D721Med (cell line): ENCODE measurements at regions not wholly inside any gene's neighbourhood (a gene's known extent, or its start where the extent isn't known, plus 50 kb on each side); places are given as distances from the start of the nearest gene placed in this dataset.

Experiments used
- DNase-seq: peaks from one replicate; pipeline ENCODE4 v3.0.0; 2011; ENCODE audit warnings: low spot score; ENCODE audit not compliant: insufficient read length
- FAIRE-seq: peaks from 2 replicates; lab custom pipeline; 2011; peaks lifted over from hg19 to GRCh38; lab: Jason Lieb, UNC
- TF ChIP-seq, protein P1 (sequence below): IDR thresholded peaks from 2 replicates; pipeline ENCODE4 v1.5.1; 2012; ENCODE audit warnings: mild to moderate bottlenecking, control low read depth; ENCODE audit not compliant: insufficient read depth; ENCODE audit errors: missing control alignments

DNA sequence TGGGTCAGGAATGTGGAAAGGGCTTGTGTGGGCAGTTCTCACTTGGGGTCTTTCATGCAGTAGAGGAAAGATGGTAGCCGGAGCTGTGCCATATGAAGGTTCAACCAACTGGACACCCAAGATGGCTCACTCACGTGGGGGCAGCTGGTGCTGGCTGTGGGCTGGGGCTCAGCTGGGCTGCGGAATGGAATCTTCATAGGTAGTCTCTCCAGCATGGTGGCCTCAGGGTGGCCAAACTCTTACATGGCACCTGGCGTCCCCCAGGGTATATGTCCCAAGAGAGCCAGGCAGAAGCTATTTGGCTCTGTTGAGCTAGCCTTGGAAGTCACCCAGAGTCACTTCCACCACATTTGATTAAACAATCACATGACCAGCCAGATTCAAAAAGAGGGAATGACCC lies 163.1 kb upstream of the KLHL29 start:
- FAIRE-seq (no peak), DNase-seq (no peak)
- TF ChIP-seq, protein P1, sequence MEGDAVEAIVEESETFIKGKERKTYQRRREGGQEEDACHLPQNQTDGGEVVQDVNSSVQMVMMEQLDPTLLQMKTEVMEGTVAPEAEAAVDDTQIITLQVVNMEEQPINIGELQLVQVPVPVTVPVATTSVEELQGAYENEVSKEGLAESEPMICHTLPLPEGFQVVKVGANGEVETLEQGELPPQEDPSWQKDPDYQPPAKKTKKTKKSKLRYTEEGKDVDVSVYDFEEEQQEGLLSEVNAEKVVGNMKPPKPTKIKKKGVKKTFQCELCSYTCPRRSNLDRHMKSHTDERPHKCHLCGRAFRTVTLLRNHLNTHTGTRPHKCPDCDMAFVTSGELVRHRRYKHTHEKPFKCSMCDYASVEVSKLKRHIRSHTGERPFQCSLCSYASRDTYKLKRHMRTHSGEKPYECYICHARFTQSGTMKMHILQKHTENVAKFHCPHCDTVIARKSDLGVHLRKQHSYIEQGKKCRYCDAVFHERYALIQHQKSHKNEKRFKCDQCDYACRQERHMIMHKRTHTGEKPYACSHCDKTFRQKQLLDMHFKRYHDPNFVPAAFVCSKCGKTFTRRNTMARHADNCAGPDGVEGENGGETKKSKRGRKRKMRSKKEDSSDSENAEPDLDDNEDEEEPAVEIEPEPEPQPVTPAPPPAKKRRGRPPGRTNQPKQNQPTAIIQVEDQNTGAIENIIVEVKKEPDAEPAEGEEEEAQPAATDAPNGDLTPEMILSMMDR = no peak

DNA sequence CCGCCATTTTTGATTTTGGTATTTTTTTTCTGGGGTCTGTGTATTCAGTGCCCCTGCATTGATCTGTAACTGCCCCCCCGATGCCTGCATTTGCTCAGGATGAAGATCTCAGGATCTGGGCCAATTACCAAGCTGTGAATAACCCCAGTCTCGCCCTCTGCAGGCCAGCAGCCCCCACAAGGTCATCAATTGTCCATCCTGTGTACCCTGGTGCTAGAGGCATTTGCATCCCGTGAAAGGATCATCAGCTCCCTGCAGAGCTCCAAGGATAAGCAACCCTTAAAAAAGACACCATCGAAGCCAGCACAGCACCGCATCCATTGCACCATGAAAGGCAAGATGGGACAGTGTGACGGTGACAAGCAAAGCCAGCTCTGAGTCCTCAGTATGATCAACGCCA lies 154.1 kb upstream of the KLHL29 start:
- TF ChIP-seq, protein P1 = no peak
- FAIRE-seq = no peak
- DNase-seq = no peak

DNA sequence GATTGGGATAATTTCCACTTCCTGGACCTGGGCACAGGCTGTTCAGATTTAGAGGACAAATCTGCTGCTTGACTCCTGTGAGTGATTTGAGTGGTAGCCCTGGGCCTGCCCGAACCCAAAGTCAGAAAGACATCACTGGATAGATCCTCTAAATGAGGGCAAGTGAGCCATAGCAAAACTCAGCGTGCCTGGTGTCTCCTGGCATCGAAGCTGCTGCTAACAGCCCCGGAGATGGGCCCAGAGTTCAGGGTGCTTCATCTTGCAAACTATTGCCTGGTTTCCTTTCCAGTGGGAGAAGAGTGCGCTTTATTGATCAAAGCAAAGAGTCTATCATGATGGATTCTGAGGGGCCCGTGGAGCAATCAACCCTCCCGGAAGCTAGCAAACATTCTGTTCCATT lies 153.1 kb upstream of the KLHL29 start:
- no peak for DNase-seq
- FAIRE-seq = no peak
- TF ChIP-seq, protein P1 = no peak

DNA sequence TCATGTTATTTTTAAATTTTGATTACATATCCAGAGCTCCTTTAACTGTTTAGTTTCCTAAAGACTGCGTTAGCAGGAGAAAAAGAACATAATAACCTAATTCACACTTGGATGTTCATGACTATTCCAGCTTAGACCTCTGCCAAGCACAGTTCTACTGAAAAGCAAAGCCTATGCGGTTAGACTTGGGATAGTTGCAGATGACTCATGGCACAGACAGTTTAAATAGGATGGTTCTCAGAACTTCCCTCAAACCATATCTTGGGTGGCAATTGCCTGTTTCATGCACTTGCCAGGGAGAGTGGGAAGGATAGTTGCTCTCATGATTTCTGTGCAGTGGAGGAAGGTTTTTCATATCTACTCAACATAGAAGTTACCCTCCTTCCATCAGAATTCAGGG lies 149.7 kb upstream of the KLHL29 start:
- TF ChIP-seq, protein P1 = no peak
- FAIRE-seq (no peak), DNase-seq (no peak)

DNA sequence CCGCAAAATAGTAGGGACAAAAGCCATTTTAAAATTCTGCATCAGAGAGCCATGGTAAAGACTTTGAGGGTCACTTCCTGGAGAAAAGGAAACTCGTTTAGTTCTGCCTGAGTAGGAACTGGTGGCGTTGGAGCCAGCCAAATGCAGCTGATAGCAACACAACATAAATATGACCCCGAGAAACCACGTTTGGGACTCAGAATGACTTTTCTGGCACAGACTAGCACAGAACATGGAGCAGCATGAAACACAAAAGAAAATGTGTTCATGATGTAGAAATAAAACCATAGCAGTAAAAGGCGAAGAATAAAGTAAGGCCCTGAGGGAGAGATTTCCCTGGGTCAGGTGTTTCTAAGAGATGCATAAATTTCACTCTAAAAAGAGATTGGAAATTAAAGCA lies 149.2 kb upstream of the KLHL29 start:
- no peak for DNase-seq
- no peak for FAIRE-seq
- TF ChIP-seq, protein P1 = no peak

DNA sequence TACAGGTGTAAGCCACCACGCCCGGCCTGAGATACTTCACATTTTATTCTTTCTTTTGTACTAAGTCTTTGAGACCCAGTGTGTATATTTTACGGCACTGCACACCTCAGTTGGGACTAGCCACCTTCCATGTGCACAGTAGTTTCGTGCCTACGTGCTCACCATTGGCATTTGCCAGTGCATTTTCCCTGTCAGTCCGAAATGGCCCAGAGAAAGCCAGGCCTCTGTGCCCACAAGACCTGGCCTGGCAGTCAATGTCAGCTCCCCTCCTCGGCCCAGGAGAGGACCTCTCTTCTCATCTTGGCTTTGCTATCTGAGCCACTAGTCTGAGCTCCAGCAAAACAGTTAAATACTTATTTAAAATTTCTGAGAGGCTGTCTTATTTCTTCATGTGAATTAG lies 147.8 kb upstream of the KLHL29 start:
- DNase-seq (no peak), FAIRE-seq (no peak)
- TF ChIP-seq, protein P1 = no peak

DNA sequence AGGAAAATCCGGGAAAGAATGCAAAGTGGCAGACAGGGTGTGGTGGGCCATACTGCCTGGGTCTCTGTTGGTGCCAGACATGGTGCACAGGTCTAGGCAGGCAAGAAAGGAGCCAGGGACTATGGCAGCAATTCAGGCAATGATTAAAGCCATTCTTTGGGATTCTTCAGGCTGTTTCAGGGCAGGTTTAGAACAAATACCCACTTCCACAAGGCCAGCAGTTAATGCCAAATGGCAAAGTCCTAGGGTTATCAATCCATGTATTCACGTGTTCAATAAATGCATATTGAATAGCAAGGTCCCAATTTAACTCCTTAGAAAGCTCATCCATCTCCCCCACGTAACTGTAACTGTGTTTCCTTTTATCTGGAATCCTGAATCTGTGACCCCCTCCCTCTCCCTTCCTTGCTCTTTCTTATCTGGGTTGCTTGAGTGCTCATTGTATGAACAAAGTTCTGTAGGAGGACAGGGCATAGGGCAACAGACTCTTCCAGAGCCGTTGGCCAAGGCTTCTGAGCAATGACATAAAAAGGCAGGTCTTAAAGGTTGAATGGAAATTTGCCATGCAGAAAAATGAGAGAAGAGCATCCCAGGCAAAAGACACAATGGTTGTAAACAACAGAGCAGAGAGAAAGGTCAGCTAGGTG lies 146.8 kb upstream of the KLHL29 start:
- TF ChIP-seq, protein P1 = no peak
- FAIRE-seq (no peak), DNase-seq (no peak)
